ENCODE measurements at regions not wholly inside any gene's neighbourhood (a gene's known extent, or its start where the extent isn't known, plus 50 kb on each side); places are given as distances from the start of the nearest gene placed in this dataset.

DNA sequence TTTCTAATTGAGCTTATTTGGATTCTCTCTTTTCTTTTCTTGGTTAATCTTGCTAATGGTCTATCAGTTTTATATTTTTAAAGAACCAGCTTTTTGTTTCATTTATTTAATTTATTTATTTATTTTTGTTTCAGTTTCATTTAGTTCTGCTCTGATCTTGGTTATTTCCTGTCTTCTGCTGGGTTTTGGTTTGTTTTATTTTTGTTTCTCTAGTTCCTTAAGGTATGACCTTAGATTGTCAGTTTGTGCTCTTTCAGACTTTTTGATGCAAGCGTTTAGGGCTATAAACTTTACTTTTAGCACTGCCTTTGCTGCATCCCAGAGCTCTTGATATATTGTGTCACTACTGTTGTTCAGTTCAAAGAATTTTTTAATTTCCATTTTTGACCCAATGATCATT lies 149.7 kb upstream of the SLC25A13 start:
- TF ChIP-seq, protein P1, sequence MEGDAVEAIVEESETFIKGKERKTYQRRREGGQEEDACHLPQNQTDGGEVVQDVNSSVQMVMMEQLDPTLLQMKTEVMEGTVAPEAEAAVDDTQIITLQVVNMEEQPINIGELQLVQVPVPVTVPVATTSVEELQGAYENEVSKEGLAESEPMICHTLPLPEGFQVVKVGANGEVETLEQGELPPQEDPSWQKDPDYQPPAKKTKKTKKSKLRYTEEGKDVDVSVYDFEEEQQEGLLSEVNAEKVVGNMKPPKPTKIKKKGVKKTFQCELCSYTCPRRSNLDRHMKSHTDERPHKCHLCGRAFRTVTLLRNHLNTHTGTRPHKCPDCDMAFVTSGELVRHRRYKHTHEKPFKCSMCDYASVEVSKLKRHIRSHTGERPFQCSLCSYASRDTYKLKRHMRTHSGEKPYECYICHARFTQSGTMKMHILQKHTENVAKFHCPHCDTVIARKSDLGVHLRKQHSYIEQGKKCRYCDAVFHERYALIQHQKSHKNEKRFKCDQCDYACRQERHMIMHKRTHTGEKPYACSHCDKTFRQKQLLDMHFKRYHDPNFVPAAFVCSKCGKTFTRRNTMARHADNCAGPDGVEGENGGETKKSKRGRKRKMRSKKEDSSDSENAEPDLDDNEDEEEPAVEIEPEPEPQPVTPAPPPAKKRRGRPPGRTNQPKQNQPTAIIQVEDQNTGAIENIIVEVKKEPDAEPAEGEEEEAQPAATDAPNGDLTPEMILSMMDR (IDR thresholded peaks at IDR 0.05) = no peak
- no peak for TF ChIP-seq POLR2A (IDR thresholded peaks at IDR 0.05)
